ENCODE measurements at regions not wholly inside any gene's neighbourhood (a gene's known extent, or its start where the extent isn't known, plus 50 kb on each side); places are given as distances from the start of the nearest gene placed in this dataset.

DNA sequence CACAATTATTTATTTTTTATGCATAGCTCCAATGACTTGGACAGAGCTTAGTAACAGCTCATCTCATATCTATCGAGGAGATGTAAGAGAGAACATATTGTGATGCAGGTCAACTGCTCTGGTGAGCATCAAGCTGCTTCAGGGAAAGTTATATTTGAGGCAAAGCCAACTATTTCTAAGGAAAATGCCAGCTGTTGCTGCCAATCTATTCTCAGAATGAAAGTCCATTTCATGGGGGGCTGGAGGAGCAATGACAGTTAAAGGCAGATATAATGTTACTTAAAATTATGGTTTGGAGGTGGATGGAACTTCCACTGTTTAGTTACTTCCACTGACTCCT, 424.8 kb downstream of the KIF20B start:
- TF ChIP-seq CTCF (IDR thresholded peaks at IDR 0.05) (no peak), POLR2AphosphoS5 (IDR thresholded peaks at IDR 0.05) (no peak), POLR2A (IDR thresholded peaks at IDR 0.05; ENCODE audit: low read depth) (no peak), EP300 (IDR thresholded peaks at IDR 0.05) (no peak)

Data from esophagus muscularis mucosa (tissue), 4 donors.